ENCODE measurements at regions not wholly inside any gene's neighbourhood (a gene's known extent, or its start where the extent isn't known, plus 50 kb on each side); places are given as distances from the start of the nearest gene placed in this dataset.

DNA sequence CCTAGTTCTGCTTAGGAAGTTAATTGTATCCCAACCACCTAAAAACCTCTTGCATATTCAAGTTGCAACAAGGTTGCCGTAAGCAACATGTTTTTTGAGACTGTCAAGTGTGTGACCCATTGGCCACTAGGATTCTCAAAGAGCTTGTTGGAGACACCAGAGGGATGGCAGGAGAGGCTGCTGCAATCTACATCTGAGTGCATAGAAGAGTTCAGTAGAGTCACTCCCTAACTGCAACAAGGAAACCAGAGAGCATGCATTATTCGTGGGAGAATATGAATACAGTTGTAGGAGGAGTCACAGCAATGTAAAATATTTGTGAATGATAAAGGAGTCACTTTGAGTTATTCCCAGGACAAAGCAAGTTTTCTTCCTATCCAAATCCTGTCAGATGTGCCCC, 538.6 kb downstream of the TNS3 start:
- Histone ChIP-seq H4K20me1 (ENCODE audit: insufficient read depth, low read length) (no peaks in the 10 kb centered on the region), H3K9me1 (ENCODE audit: insufficient read depth, low read length) (peaks cover 3% of the 10 kb centered on the region; the same call in 1 of the 2 replicates), H2AK9ac (replicated peaks; ENCODE audit: low read depth, low read length, poor library complexity) (no peak overlapping the region), H4K91ac (ENCODE audit: insufficient read depth, low read depth, low read length) (no peak overlapping the region), H2BK15ac (ENCODE audit: low read depth, low read length) (no peak overlapping the region), H3K4me2 (ENCODE audit: low read depth, low read length) (no peak overlapping the region), H4K8ac (ENCODE audit: low read depth in 2 of 2, low read length in 2 of 2) (no peak overlapping the region), H3K4me3 (ENCODE audit: insufficient read depth, low read depth, low read length) (no peak overlapping the region), H3K14ac (replicated peaks; ENCODE audit: low read depth, low read length) (no peak overlapping the region), H3K4me1 (ENCODE audit: control insufficient read depth, insufficient read depth, low read length) (peaks cover 5% of the 10 kb centered on the region; the same call in 1 of the 2 replicates), H4K5ac (ENCODE audit: low read depth, low read length) (no peak overlapping the region), H3K18ac (ENCODE audit: low read depth, low read length) (no peak overlapping the region), H3K23ac (ENCODE audit: low read depth, low read length) (no peak overlapping the region), H3K36me3 (ENCODE audit: control insufficient read depth, insufficient read depth, low read length) (no peaks in the 10 kb centered on the region), H2AK5ac (ENCODE audit: low read depth, low read length) (no peak overlapping the region), H3K79me1 (ENCODE audit: low read depth in 1 of 2, low read length in 2 of 2) (no peaks in the 10 kb centered on the region), H3K9ac (ENCODE audit: low read depth, low read length) (no peak overlapping the region), H2AFZ (replicated peaks; ENCODE audit: low read length, poor library complexity) (no peak overlapping the region), H2BK20ac (ENCODE audit: low read depth, low read length) (no peak overlapping the region), H3K27ac (ENCODE audit: insufficient read depth, low read length) (no peak overlapping the region), H2BK5ac (ENCODE audit: low read depth, low read length, poor library complexity, severe bottlenecking) (no peak overlapping the region), H3K4ac (ENCODE audit: low read depth, low read length) (no peak overlapping the region), H3K56ac (ENCODE audit: extremely low read depth, insufficient read depth, low read length) (no peak overlapping the region), H3K27me3 (ENCODE audit: control insufficient read depth, insufficient read depth, low read length) (peaks cover 5% of the 10 kb centered on the region; the same call in 1 of the 2 replicates), H3K9me3 (ENCODE audit: control insufficient read depth, insufficient read depth, low read length) (no peaks in the 10 kb centered on the region), H2BK120ac (ENCODE audit: low read depth, low read length) (no peak overlapping the region)
- dilution Hi-C loops (cut with HindIII; ENCODE audit: low sequenced_read_pairs, unreplicated experiment) = no loop called here
- ChIA-PET POLR2A (ENCODE audit: unreplicated experiment) (no interaction called here), CTCF (no interaction called here)
- in situ Hi-C loops (cut with MboI; ENCODE audit: low sequenced_read_pairs) = no loop called here
- intact Hi-C loops (cut with micrococcal nuclease) = no loop called here
- TF ChIP-seq POLR2A (IDR thresholded peaks at IDR 0.05; ENCODE audit: low read depth, low read length) (no peak), CEBPB (IDR thresholded peaks at IDR 0.05; ENCODE audit: low read depth, low read length) (no peak), CHD1 (IDR thresholded peaks at IDR 0.05; ENCODE audit: low read depth, low read length) (no peak), RAD21 (IDR thresholded peaks at IDR 0.05; ENCODE audit: low read length) (no peak), USF2 (IDR thresholded peaks at IDR 0.05; ENCODE audit: low read depth, low read length) (no peak), MAFK (IDR thresholded peaks at IDR 0.05; ENCODE audit: low read depth, low read length) (no peak), ELK1 (IDR thresholded peaks at IDR 0.05; ENCODE audit: borderline replicate concordance, low read depth, low read length) (no peak), RCOR1 (IDR thresholded peaks at IDR 0.05; ENCODE audit: insufficient replicate concordance, low read length) (no peak)
- TF ChIP-seq, protein P1, sequence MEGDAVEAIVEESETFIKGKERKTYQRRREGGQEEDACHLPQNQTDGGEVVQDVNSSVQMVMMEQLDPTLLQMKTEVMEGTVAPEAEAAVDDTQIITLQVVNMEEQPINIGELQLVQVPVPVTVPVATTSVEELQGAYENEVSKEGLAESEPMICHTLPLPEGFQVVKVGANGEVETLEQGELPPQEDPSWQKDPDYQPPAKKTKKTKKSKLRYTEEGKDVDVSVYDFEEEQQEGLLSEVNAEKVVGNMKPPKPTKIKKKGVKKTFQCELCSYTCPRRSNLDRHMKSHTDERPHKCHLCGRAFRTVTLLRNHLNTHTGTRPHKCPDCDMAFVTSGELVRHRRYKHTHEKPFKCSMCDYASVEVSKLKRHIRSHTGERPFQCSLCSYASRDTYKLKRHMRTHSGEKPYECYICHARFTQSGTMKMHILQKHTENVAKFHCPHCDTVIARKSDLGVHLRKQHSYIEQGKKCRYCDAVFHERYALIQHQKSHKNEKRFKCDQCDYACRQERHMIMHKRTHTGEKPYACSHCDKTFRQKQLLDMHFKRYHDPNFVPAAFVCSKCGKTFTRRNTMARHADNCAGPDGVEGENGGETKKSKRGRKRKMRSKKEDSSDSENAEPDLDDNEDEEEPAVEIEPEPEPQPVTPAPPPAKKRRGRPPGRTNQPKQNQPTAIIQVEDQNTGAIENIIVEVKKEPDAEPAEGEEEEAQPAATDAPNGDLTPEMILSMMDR (conservative IDR thresholded peaks at IDR 0.05; ENCODE audit: low read depth, low read length) = no peak
- DNase-seq = no peak
- WGBS, 2 experiments (ENCODE audit: extremely low coverage in 2 of 2, insufficient read length in 1 of 2) = no CpG with 5 or more reads among the region's 2 CpGs
- no TSS peak for BruUV-seq (replicated peaks)
- ATAC-seq (ENCODE audit: low read depth) = no peak

Measured in IMR-90 (cell line).